ENCODE measurements at regions not wholly inside any gene's neighbourhood (a gene's known extent, or its start where the extent isn't known, plus 50 kb on each side); places are given as distances from the start of the nearest gene placed in this dataset.

DNA sequence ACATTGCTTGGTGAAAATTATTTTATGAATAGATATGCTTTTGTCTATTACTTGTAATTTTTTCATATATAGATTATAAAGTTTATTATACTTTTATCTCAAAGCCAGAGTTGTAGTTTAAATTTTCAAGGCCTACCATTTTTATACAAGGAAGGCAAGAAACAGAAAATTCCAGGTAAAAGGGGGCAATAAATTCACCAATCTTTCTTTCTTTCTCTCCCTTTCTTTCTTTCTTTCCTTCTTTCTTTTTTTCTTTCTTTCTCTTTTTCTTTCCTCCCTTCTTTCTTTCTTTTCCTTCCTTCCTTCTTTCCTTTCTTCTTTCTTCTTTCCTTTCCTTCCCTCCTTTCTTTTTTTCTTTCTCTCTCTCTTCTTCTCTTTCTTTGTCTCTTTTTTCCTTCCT is 529.4 kb downstream of the PCDH17 start:
- TF ChIP-seq, protein P1, sequence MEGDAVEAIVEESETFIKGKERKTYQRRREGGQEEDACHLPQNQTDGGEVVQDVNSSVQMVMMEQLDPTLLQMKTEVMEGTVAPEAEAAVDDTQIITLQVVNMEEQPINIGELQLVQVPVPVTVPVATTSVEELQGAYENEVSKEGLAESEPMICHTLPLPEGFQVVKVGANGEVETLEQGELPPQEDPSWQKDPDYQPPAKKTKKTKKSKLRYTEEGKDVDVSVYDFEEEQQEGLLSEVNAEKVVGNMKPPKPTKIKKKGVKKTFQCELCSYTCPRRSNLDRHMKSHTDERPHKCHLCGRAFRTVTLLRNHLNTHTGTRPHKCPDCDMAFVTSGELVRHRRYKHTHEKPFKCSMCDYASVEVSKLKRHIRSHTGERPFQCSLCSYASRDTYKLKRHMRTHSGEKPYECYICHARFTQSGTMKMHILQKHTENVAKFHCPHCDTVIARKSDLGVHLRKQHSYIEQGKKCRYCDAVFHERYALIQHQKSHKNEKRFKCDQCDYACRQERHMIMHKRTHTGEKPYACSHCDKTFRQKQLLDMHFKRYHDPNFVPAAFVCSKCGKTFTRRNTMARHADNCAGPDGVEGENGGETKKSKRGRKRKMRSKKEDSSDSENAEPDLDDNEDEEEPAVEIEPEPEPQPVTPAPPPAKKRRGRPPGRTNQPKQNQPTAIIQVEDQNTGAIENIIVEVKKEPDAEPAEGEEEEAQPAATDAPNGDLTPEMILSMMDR (IDR thresholded peaks at IDR 0.05) = no peak
- TF ChIP-seq POLR2AphosphoS5 (IDR thresholded peaks at IDR 0.05) = no peak
- TF ChIP-seq EP300 (IDR thresholded peaks at IDR 0.05) = no peak
- no peak for TF ChIP-seq POLR2A (IDR thresholded peaks at IDR 0.05)
- Histone ChIP-seq H3K27me3 (no peaks in the 10 kb centered on the region), H3K9me3 (no peaks in the 10 kb centered on the region), H3K4me3 (no peak overlapping the region), H3K4me1 (no peaks in the 10 kb centered on the region), H3K27ac (no peak overlapping the region), H3K36me3 (no peaks in the 10 kb centered on the region)
- no peak for ATAC-seq

DNA sequence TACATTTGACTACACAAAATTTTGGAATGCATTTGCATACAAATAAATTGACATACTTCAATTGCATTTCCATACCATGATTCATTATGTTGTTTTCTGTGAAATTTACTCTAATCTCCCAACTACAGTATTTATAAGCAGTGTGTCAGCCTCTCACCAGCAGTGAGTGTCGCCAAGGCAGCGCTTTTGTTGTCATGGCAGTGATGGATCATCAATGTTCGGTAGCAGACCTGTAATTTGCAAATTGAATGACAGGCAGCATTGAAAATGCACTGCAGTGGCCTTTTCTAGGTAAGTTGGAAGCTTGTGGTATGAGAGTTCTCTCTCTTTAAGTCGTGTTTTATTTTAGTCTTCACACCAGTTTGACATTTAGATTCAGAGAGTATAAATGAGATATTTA is 534.1 kb downstream of the PCDH17 start:
- no peak overlapping the region for H3K27ac ChIP-seq
- 44 to 49% methylated on average over 4 of the region's 4 CpGs for WGBS, 2 donors (ENCODE audit: low coverage in 1 of 2)
- H3K4me3 ChIP-seq = no peak overlapping the region
- H3K36me3 ChIP-seq = no peaks in the 10 kb centered on the region
- TF ChIP-seq POLR2A (IDR thresholded peaks at IDR 0.05) = no peak
- no peak for TF ChIP-seq EP300 (IDR thresholded peaks at IDR 0.05)
- TF ChIP-seq, protein P1 (IDR thresholded peaks at IDR 0.05) = no peak
- no peak for TF ChIP-seq POLR2AphosphoS5 (IDR thresholded peaks at IDR 0.05)
- ATAC-seq = no peak
- H3K9me3 ChIP-seq = no peaks in the 10 kb centered on the region
- H3K4me1 ChIP-seq = no peaks in the 10 kb centered on the region
- H3K27me3 ChIP-seq = no peaks in the 10 kb centered on the region

DNA sequence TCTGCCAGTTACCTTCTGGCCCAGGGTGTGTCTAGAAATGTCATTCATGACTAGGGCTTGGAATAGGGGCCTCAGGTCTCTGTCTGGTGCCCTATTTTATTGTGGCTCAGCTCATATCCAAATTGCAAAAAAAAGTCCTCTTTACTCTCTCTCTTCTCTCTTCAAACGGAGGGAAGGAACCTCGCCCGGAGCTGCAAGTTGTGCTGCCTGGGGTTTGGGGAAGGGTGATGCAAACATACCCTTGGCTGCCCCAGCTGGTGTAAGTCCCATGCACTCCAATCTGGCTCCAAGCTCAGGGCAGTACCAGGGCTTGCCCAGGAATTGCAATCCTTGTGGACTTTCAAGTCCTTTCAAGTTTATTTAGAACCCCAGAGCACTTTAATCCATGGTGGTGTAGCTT is 549.6 kb downstream of the PCDH17 start:
- Histone ChIP-seq H3K4me1 (no peaks in the 10 kb centered on the region), H3K27ac (no peak overlapping the region), H3K4me3 (no peak overlapping the region), H3K9me3 (peaks cover 0 to 17% (median 0%) of the 10 kb centered on the region in 3 donors), H3K36me3 (no peaks in the 10 kb centered on the region), H3K27me3 (no peaks in the 10 kb centered on the region)
- WGBS, 2 donors (ENCODE audit: low coverage in 1 of 2) = no CpG with 5 or more reads among the region's 3 CpGs
- no peak for TF ChIP-seq EP300 (IDR thresholded peaks at IDR 0.05)
- TF ChIP-seq, protein P1 (IDR thresholded peaks at IDR 0.05) = no peak
- no peak for TF ChIP-seq POLR2A (IDR thresholded peaks at IDR 0.05)
- no peak for TF ChIP-seq POLR2AphosphoS5 (IDR thresholded peaks at IDR 0.05)
- no peak for ATAC-seq

DNA sequence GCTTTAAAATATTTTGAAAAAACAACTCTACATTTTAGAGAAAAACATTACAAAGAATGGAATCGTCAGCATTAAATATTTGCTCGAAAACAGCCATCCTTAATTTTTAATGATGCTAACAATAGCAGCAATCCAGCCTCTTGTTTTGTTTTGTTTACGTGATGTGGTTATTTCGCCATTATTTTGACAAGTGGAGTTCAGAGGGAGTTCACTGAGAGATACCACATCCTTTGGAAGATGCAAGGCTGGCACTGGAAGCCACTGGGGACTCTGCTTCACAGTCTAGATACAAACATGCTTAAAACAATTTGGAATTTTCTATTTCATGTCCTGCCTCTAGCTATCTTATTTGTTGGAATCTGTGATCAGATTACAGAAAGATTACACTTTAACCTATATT is 556.3 kb downstream of the PCDH17 start:
- no peak overlapping the region for H3K27ac ChIP-seq
- no peaks in the 10 kb centered on the region for H3K4me1 ChIP-seq
- no peaks in the 10 kb centered on the region for H3K27me3 ChIP-seq
- ATAC-seq = no peak
- H3K9me3 ChIP-seq = no peaks in the 10 kb centered on the region
- H3K4me3 ChIP-seq = no peak overlapping the region
- WGBS, 2 donors (ENCODE audit: low coverage in 1 of 2) = 61 to 73% methylated on average over 4 of the region's 4 CpGs
- H3K36me3 ChIP-seq = no peaks in the 10 kb centered on the region
- TF ChIP-seq POLR2AphosphoS5 (IDR thresholded peaks at IDR 0.05) (no peak), EP300 (IDR thresholded peaks at IDR 0.05) (no peak), POLR2A (IDR thresholded peaks at IDR 0.05) (no peak)

DNA sequence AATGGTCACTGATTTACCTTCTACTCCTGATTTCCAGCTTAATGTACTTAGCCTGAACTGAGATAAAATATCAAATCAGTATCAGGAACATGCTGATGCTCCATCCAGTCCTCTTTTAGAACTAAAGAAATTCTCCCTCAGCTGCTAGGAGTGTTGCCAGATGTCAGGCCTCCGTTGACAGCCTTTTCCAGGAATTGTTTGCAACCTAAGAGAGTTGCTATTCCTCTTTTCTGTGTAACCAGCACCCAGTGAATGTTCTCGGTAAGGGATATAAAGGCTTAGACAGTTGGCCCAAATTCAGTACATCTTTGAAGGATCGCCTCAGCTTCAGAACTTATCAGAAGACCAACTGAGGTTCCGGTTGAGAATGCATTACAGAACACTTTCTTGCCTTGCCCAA is 559.0 kb downstream of the PCDH17 start:
- ATAC-seq = no peak
- H3K27ac ChIP-seq = no peak overlapping the region
- no peaks in the 10 kb centered on the region for H3K9me3 ChIP-seq
- no peaks in the 10 kb centered on the region for H3K27me3 ChIP-seq
- 28 to 29% methylated on average over 3 to 4 of the region's 4 CpGs for WGBS, 2 donors (ENCODE audit: low coverage in 1 of 2)
- TF ChIP-seq POLR2A (IDR thresholded peaks at IDR 0.05) (no peak), EP300 (IDR thresholded peaks at IDR 0.05) (no peak), POLR2AphosphoS5 (IDR thresholded peaks at IDR 0.05) (no peak)
- TF ChIP-seq, protein P1 (IDR thresholded peaks at IDR 0.05) = no peak
- H3K4me3 ChIP-seq = no peak overlapping the region
- no peaks in the 10 kb centered on the region for H3K4me1 ChIP-seq
- H3K36me3 ChIP-seq = no peaks in the 10 kb centered on the region

All from gastroesophageal sphincter (tissue), 4 donors.